HepG2 (cell line): ENCODE measurements at regions not wholly inside any gene's neighbourhood (a gene's known extent, or its start where the extent isn't known, plus 50 kb on each side); places are given as distances from the start of the nearest gene placed in this dataset.

Experiments used
- EZH2 ChIP-seq: conservative IDR thresholded peaks from 2 replicates; pipeline ENCODE4 v1.6.1; 2012; ENCODE audit warnings: mild to moderate bottlenecking, low read depth, low read length, moderate library complexity
- KMT2A ChIP-seq: sonication (generic); formaldehyde crosslinking; IDR thresholded peaks from 2 replicates; pipeline ENCODE4 v1.4.0; 2020; ENCODE audit warnings: missing genetic modification reagents
- MYNN ChIP-seq: sonication (generic); formaldehyde crosslinking; IDR thresholded peaks from 2 replicates; pipeline ENCODE4 v1.4.0; 2020; ENCODE audit warnings: mild to moderate bottlenecking, low read depth, missing genetic modification reagents
- RAD21 ChIP-seq: fragments of 450-650 bp; formaldehyde crosslinking; IDR thresholded peaks from 2 replicates; pipeline ENCODE4 v1.5.0; 2020; ENCODE audit warnings: mild to moderate bottlenecking
- ZFAT ChIP-seq: sonication (generic); formaldehyde crosslinking; conservative IDR thresholded peaks from 2 replicates; pipeline ENCODE4 v1.8.1; 2023; ENCODE audit warnings: missing genetic modification reagents, inconsistent platforms

DNA sequence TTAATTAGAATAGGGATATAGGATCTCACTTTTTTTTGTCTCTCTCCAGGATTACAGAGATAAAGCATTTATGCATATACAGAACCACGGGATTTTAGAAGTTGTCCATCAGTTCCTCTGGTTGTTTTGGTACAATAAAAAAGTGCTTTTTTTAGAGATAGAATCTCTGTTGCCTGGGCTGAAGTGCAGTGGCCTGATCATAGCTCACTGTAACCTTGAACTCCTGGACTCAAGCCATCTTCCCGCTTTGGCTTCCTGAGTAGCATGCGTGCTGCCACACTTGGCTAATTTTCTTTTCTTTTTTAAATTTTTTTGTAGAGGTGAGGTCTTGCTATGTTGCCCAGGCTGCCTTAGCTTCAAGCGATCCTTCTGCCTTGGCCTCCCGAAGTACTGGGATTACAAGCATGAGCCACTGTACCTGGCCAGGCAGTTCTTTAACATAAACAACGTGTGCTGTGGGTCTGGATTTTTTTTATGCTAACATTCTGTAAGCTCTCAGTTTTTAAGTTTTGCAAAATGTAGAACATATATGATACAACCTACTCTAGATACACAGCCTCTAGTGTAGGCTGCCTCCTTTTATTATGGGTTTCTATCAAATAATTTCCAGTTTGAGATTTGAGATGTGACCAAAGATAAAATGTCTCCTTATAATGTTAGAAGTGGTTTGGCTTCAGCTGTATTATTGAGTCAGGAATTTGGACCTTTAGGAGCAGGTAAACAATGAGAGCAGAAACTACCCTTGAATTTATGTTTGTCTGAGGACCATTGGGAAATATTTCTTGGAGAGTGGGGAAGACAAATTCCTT lies 57.4 kb upstream of the ULK4 start:
- TF ChIP-seq MYNN (CRISPR knock-in tag) (no peak), KMT2A (CRISPR knock-in tag) (no peak), RAD21 (no peak), ZFAT (CRISPR knock-in tag) (no peak), EZH2 (no peak)
